K562 (cell line): ENCODE measurements at regions not wholly inside any gene's neighbourhood (a gene's known extent, or its start where the extent isn't known, plus 50 kb on each side); places are given as distances from the start of the nearest gene placed in this dataset.

Source experiments
- ATF4 ChIP-seq: fragments of 450-650 bp; formaldehyde crosslinking; IDR thresholded peaks from 2 replicates; pipeline ENCODE4 v1.4.0; 2022; ENCODE audit warnings: mild to moderate bottlenecking, moderate library complexity
- BHLHE40 ChIP-seq: IDR thresholded peaks from 2 replicates; pipeline ENCODE4 v1.6.1; 2011; ENCODE audit warnings: low read length, improper control_type of control experiment
- CTCF ChIP-seq, 3 experiments: IDR thresholded peaks in 2 of 3; conservative IDR thresholded peaks in 1 of 3; 2 replicates each; pipeline ENCODE4 v1.5.1; 2011 to 2012; ENCODE audit warnings: low read length in 3 of 3, mild to moderate bottlenecking in 3 of 3, control low read depth in 2 of 3, improper control_type of control experiment in 1 of 3, inconsistent platforms in 1 of 3, low read depth in 1 of 3, mixed read lengths in 1 of 3, moderate library complexity in 1 of 3; ENCODE audit not compliant: insufficient read depth in 2 of 3
- EP300 ChIP-seq: IDR thresholded peaks from 2 replicates; pipeline ENCODE4 v1.6.1; 2012; ENCODE audit warnings: low read length, improper control_type of control experiment
- ESRRA ChIP-seq: fragments of 450-650 bp; IDR thresholded peaks from 2 replicates; pipeline ENCODE4 v1.6.1; 2014; ENCODE audit warnings: low read depth, mild to moderate bottlenecking, moderate library complexity, borderline replicate concordance
- ETV5 ChIP-seq: sonication (generic); formaldehyde crosslinking; IDR thresholded peaks from 2 replicates; pipeline ENCODE4 v1.4.0; 2020; ENCODE audit warnings: low read depth, mild to moderate bottlenecking, missing genetic modification reagents
- ETV6 ChIP-seq, 3 experiments: fragments of 150-350 bp in 1 of 3; sonication (generic) in 1 of 3; formaldehyde crosslinking in 1 of 3; IDR thresholded peaks; 2 replicates each; pipeline versions ENCODE4 v1.6.1 to v1.8.0; 2014 to 2022; ENCODE audit warnings: borderline replicate concordance in 2 of 3, low read depth in 2 of 3, antibody characterized with exemption in 1 of 3, low read length in 1 of 3, mild to moderate bottlenecking in 1 of 3, missing genetic modification reagents in 1 of 3
- GTF2F1 ChIP-seq: IDR thresholded peaks from 2 replicates; pipeline ENCODE4 v1.6.1; 2011; ENCODE audit warnings: low read depth, low read length, improper control_type of control experiment
- HNRNPL ChIP-seq: fragments of 200-400 bp; formaldehyde crosslinking; IDR thresholded peaks from 2 replicates; pipeline ENCODE4 v1.6.1; 2017; ENCODE audit warnings: low read depth, mild to moderate bottlenecking, low read length
- HOXB6 ChIP-seq: fragments of 250-450 bp; sonication (Bioruptor Pico); IDR thresholded peaks from 2 replicates; pipeline ENCODE4 v1.5.1; 2022; ENCODE audit warnings: mild to moderate bottlenecking, borderline replicate concordance
- IFI16 ChIP-seq: fragments of 250-450 bp; sonication (Bioruptor Pico); IDR thresholded peaks from 2 replicates; pipeline ENCODE4 v2.1.2; 2022; ENCODE audit warnings: mild to moderate bottlenecking, inconsistent platforms
- MBD2 ChIP-seq: sonication (generic); IDR thresholded peaks from 2 replicates; pipeline ENCODE4 v1.6.1; 2016; ENCODE audit warnings: low read depth, borderline replicate concordance
- MCM2 ChIP-seq: fragments of 450-650 bp; IDR thresholded peaks from 2 replicates; pipeline ENCODE4 v1.6.1; 2017; ENCODE audit warnings: low read depth, mild to moderate bottlenecking
- MITF ChIP-seq: IDR thresholded peaks from 2 replicates; pipeline ENCODE4 v1.6.1; 2014; ENCODE audit warnings: antibody characterized with exemption
- MTA2 ChIP-seq: fragments of 450-650 bp; IDR thresholded peaks from 2 replicates; pipeline ENCODE4 v1.6.1; 2016; ENCODE audit warnings: low read depth
- PRDM10 ChIP-seq: fragments of 450-650 bp; IDR thresholded peaks from 2 replicates; pipeline ENCODE4 v1.6.1; 2018; ENCODE audit not compliant: partially characterized antibody
- PURB ChIP-seq: sonication (generic); formaldehyde crosslinking; IDR thresholded peaks from 2 replicates; pipeline ENCODE4 v1.9.0; 2021; ENCODE audit warnings: low read depth, mild to moderate bottlenecking, missing genetic modification reagents
- PYGO2 ChIP-seq: fragments of 450-650 bp; IDR thresholded peaks from 2 replicates; pipeline ENCODE4 v1.6.1; 2016; ENCODE audit warnings: mild to moderate bottlenecking, missing genetic modification characterization, moderate library complexity, missing compliant biosample characterization
- TAL1 ChIP-seq: fragments of 450-650 bp; IDR thresholded peaks from 2 replicates; pipeline ENCODE4 v1.6.1; 2016; ENCODE audit warnings: mild to moderate bottlenecking
- ZFP30 ChIP-seq: fragments of 250-450 bp; sonication (Bioruptor Pico); IDR thresholded peaks from 2 replicates; pipeline ENCODE4 v1.8.0; 2022; ENCODE audit warnings: moderate library complexity, mild to moderate bottlenecking, inconsistent platforms, borderline replicate concordance
- ZNF197 ChIP-seq: fragments of 200-800 bp; sonication (Bioruptor generic); IDR thresholded peaks from 2 replicates; pipeline ENCODE4 v1.6.1; 2016; ENCODE audit warnings: low read depth, missing genetic modification characterization, missing compliant biosample characterization
- ZNF583 ChIP-seq: fragments of 250-450 bp; sonication (Bioruptor Pico); IDR thresholded peaks from 2 replicates; pipeline ENCODE4 v1.4.0; 2020
- ZNF717 ChIP-seq: fragments of 250-450 bp; sonication (Bioruptor Pico); IDR thresholded peaks from 2 replicates; pipeline ENCODE4 v1.5.0; 2021

GRCh38 chr12:124630791-124631313 is 63.4 kb upstream of the NCOR2 start (continued):
- TF ChIP-seq CTCF (IDR thresholded peaks at IDR 0.05 in 2 of 3, conservative IDR thresholded peaks at IDR 0.05 in 1 of 3; ENCODE audit: insufficient read depth in 2 of 3, low read depth in 1 of 3, low read length in 3 of 3) (no peak), ESRRA (peak; percentile 61; the same call in 1 of the 2 replicates), ZFP30 (CRISPR knock-in tag) (no peak), PYGO2 (tag) (peak; percentile 93), ATF4 (CRISPR knock-in tag) (peak; percentile 69; the same call in 1 of the 2 replicates), ETV6 (IDR thresholded peaks at IDR 0.05; ENCODE audit: borderline replicate concordance in 1 of 2, low read depth in 2 of 2, low read length in 1 of 2) (no peak), ETV6 (CRISPR knock-in tag; IDR thresholded peaks at IDR 0.05; ENCODE audit: borderline replicate concordance) (no peak), MBD2 (no peak), HOXB6 (CRISPR knock-in tag) (no peak), EP300 (no peak), TAL1 (no peak), ZNF583 (CRISPR knock-in tag) (peak; percentile 95), ZNF197 (CRISPR knock-in tag) (0 out of 2 replicates have a peak, but pooled peaks have one; percentile 38), IFI16 (CRISPR knock-in tag) (peak; percentile 89), ETV5 (CRISPR knock-in tag) (no peak), MCM2 (no peak), MTA2 (no peak), PRDM10 (no peak), BHLHE40 (no peak), ZNF717 (CRISPR knock-in tag) (no peak), PURB (CRISPR knock-in tag) (no peak), GTF2F1 (no peak), HNRNPL (no peak), MITF (no peak)
